Astrocyte (in vitro differentiated cells and primary cell): ENCODE measurements at regions not wholly inside any gene's neighbourhood (a gene's known extent, or its start where the extent isn't known, plus 50 kb on each side); places are given as distances from the start of the nearest gene placed in this dataset.
"Not testable (repeated sequence)": the region's sequence is repeated elsewhere in the genome, so short reads cannot be mapped to it uniquely, and the experiment has no call there.

Experiments
- DNase-seq: peaks from one replicate; pipeline ENCODE4 v3.0.0-alpha.2; 2010; ENCODE audit warnings: low read depth
- FAIRE-seq: peaks from 2 replicates; lab custom pipeline; 2011; peaks lifted over from hg19 to GRCh38; lab: Jason Lieb, UNC
- H2AFZ ChIP-seq: 2 replicates; pipeline ENCODE4 v1.6.0; 2012; ENCODE audit warnings: low read depth, low read length, inconsistent platforms
- H3K27ac ChIP-seq: 2 replicates; pipeline ENCODE4 v1.5.1; 2011; ENCODE audit warnings: low read depth, low read length, inconsistent platforms
- H3K27me3 ChIP-seq: 2 replicates; pipeline ENCODE4 v1.6.0; 2011; ENCODE audit warnings: low read length, inconsistent platforms; ENCODE audit not compliant: insufficient read depth
- H3K36me3 ChIP-seq: 2 replicates; pipeline ENCODE4 v1.5.1; 2011; ENCODE audit warnings: low read length, inconsistent platforms; ENCODE audit not compliant: insufficient read depth
- H3K4me1 ChIP-seq: 2 replicates; pipeline ENCODE4 v1.5.1; 2011; ENCODE audit warnings: low read length, inconsistent platforms; ENCODE audit not compliant: insufficient read depth
- H3K4me2 ChIP-seq: 2 replicates; pipeline ENCODE4 v1.6.0; 2012; ENCODE audit warnings: low read length, inconsistent platforms
- H3K4me3 ChIP-seq: 2 replicates; pipeline ENCODE4 v1.5.1; 2011; ENCODE audit warnings: low read depth, mild to moderate bottlenecking, low read length, inconsistent platforms; ENCODE audit not compliant: insufficient read depth
- H3K79me2 ChIP-seq: 2 replicates; pipeline ENCODE4 v1.6.0; 2012; ENCODE audit warnings: mild to moderate bottlenecking, low read length, inconsistent platforms; ENCODE audit not compliant: insufficient read depth
- H3K9ac ChIP-seq: 2 replicates; pipeline ENCODE4 v1.6.0; 2012; ENCODE audit warnings: mild to moderate bottlenecking, low read length, inconsistent platforms
- H3K9me3 ChIP-seq: 2 replicates; pipeline ENCODE4 v1.5.1; 2012; ENCODE audit warnings: low read depth, mild to moderate bottlenecking, low read length, inconsistent platforms; ENCODE audit not compliant: insufficient read depth
- H4K20me1 ChIP-seq: 2 replicates; pipeline ENCODE4 v1.6.0; 2012; ENCODE audit warnings: low read length, inconsistent platforms; ENCODE audit not compliant: insufficient read depth
- H3K27ac Mint-ChIP-seq: one replicate; pipeline ENCODE4 v1.8.0; 2021; ENCODE audit warnings: mild to moderate bottlenecking, mixed read lengths; ENCODE audit not compliant: unreplicated experiment
- H3K27me3 Mint-ChIP-seq: one replicate; pipeline ENCODE4 v1.8.0; 2021; ENCODE audit warnings: low read depth, mixed read lengths; ENCODE audit not compliant: unreplicated experiment
- H3K36me3 Mint-ChIP-seq: one replicate; pipeline ENCODE4 v1.8.0; 2021; ENCODE audit warnings: low read depth, mixed read lengths; ENCODE audit not compliant: unreplicated experiment
- H3K4me1 Mint-ChIP-seq: one replicate; pipeline ENCODE4 v1.8.0; 2021; ENCODE audit warnings: low read depth, mixed read lengths; ENCODE audit not compliant: unreplicated experiment
- H3K4me3 Mint-ChIP-seq: one replicate; pipeline ENCODE4 v1.8.0; 2021; ENCODE audit warnings: mild to moderate bottlenecking, moderate library complexity, mixed read lengths; ENCODE audit not compliant: unreplicated experiment
- H3K9me3 Mint-ChIP-seq: one replicate; pipeline ENCODE4 v1.8.0; 2021; ENCODE audit warnings: mild to moderate bottlenecking, mixed read lengths; ENCODE audit not compliant: unreplicated experiment
- EZH2 ChIP-seq: IDR thresholded peaks from 2 replicates; pipeline ENCODE4 v1.6.1; 2012; ENCODE audit warnings: mild to moderate bottlenecking, low read length, inconsistent platforms; ENCODE audit not compliant: insufficient read depth
- TF ChIP-seq, protein P1 (sequence below): IDR thresholded peaks from 2 replicates; pipeline ENCODE4 v1.5.1; 2011; ENCODE audit warnings: low read depth, mild to moderate bottlenecking, inconsistent platforms, low read length, moderate library complexity; ENCODE audit not compliant: insufficient read depth

GRCh38 chr10:25842146-25842545 lies 91.9 kb upstream of the MYO3A start:
- Mint-ChIP-seq H3K27ac (no peak overlapping the region), H3K36me3 (no peaks in the 10 kb centered on the region), H3K27me3 (no peaks in the 10 kb centered on the region), H3K9me3 (no peaks in the 10 kb centered on the region), H3K4me3 (no peak overlapping the region), H3K4me1 (peaks cover 4% of the 10 kb centered on the region)
- Histone ChIP-seq H3K4me2 (no peak overlapping the region), H3K27ac (no peak overlapping the region), H3K79me2 (no peaks in the 10 kb centered on the region), H3K9ac (no peak overlapping the region), H3K4me3 (no peak overlapping the region), H3K4me1 (no peaks in the 10 kb centered on the region), H3K36me3 (no peaks in the 10 kb centered on the region), H3K9me3 (no peaks in the 10 kb centered on the region), H4K20me1 (no peaks in the 10 kb centered on the region), H3K27me3 (no peaks in the 10 kb centered on the region), H2AFZ (no peak overlapping the region)
- DNase-seq (no peak), FAIRE-seq (no peak)
- TF ChIP-seq, protein P1, sequence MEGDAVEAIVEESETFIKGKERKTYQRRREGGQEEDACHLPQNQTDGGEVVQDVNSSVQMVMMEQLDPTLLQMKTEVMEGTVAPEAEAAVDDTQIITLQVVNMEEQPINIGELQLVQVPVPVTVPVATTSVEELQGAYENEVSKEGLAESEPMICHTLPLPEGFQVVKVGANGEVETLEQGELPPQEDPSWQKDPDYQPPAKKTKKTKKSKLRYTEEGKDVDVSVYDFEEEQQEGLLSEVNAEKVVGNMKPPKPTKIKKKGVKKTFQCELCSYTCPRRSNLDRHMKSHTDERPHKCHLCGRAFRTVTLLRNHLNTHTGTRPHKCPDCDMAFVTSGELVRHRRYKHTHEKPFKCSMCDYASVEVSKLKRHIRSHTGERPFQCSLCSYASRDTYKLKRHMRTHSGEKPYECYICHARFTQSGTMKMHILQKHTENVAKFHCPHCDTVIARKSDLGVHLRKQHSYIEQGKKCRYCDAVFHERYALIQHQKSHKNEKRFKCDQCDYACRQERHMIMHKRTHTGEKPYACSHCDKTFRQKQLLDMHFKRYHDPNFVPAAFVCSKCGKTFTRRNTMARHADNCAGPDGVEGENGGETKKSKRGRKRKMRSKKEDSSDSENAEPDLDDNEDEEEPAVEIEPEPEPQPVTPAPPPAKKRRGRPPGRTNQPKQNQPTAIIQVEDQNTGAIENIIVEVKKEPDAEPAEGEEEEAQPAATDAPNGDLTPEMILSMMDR: no peak
- no peak for TF ChIP-seq EZH2

DNA sequence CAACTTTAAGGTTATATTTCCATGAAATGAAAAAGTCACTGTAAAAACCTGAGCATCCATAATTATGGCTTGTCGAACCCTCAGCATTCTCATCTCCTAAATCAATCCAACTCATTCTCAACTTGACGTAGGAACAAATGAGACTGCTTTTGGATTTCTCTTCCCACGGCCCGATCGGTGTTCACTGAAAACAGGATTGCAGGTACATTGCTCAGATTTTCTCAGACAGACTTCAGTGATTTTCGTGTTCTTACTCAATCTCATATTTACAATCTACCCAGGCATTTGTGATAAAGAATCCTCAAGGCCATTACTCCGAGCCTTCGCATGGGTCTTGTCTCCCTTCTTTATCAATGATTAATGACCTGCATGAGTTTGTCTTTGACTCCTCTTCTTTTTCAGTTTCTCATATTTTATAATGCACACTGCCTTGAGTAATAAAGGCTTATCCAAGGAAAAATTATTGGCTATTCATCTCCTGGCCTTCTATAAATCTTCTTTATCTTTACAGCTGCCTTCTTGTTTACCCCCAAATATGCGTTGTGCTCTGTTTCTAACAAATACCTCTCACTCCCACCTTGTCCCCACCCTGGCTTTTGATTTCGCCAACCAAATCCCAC lies 90.4 kb upstream of the MYO3A start:
- Histone ChIP-seq H3K36me3 (no peaks in the 10 kb centered on the region), H3K79me2 (no peaks in the 10 kb centered on the region), H2AFZ (no peak overlapping the region), H3K4me2 (no peak overlapping the region), H3K4me1 (no peaks in the 10 kb centered on the region), H3K9ac (no peak overlapping the region), H3K27ac (no peak overlapping the region), H4K20me1 (no peaks in the 10 kb centered on the region), H3K9me3 (no peaks in the 10 kb centered on the region), H3K4me3 (no peak overlapping the region), H3K27me3 (no peaks in the 10 kb centered on the region)
- Mint-ChIP-seq H3K27ac (no peak overlapping the region), H3K9me3 (peaks cover 3% of the 10 kb centered on the region), H3K4me1 (peaks cover 4% of the 10 kb centered on the region), H3K36me3 (no peaks in the 10 kb centered on the region), H3K27me3 (peaks cover 2% of the 10 kb centered on the region), H3K4me3 (no peak overlapping the region)
- FAIRE-seq: no peak
- no peak for DNase-seq
- TF ChIP-seq EZH2: no peak
- TF ChIP-seq, protein P1: no peak

- H3K4me2 ChIP-seq, H3K27ac ChIP-seq, H3K27ac Mint-ChIP-seq, H3K9me3 Mint-ChIP-seq, H2AFZ ChIP-seq, H3K9me3 ChIP-seq, FAIRE-seq, H3K36me3 Mint-ChIP-seq, H3K4me1 ChIP-seq, H3K27me3 ChIP-seq, H3K36me3 ChIP-seq, H4K20me1 ChIP-seq, H3K4me3 ChIP-seq, H3K27me3 Mint-ChIP-seq, H3K9ac ChIP-seq, H3K4me3 Mint-ChIP-seq, DNase-seq, H3K4me1 Mint-ChIP-seq, H3K79me2 ChIP-seq: not testable (repeated sequence)
Measured at GRCh38 chr10:25844716-25845115, 89.3 kb upstream of the MYO3A start.
